Psoas muscle (tissue), 7 donors: ENCODE measurements at regions not wholly inside any gene's neighbourhood (a gene's known extent, or its start where the extent isn't known, plus 50 kb on each side); places are given as distances from the start of the nearest gene placed in this dataset.

Source experiments
- ATAC-seq, 4 donors: fragments of 200-7000 bp; cut with Tn5 transposase; one replicate each; pipeline ENCODE4 v1.9.1; 2020; ENCODE audit warnings: moderate library complexity in 3 of 4, mild to moderate bottlenecking in 2 of 4
- DNase-seq, 2 donors: peaks; one replicate each; pipeline ENCODE4 v3.0.0-alpha.2; 2020
- H3K27ac ChIP-seq: fragments of 200-600 bp; one replicate; pipeline ENCODE4 v1.8.0; 2022
- H3K27me3 ChIP-seq, 3 donors: fragments of 200-600 bp in 1 of 3; one replicate each; pipeline versions ENCODE4 v1.6.1 to v1.8.0; 2013 to 2022; ENCODE audit warnings: low read length in 2 of 3, mild to moderate bottlenecking in 2 of 3, moderate library complexity in 1 of 3; ENCODE audit not compliant: insufficient read depth in 3 of 3
- H3K36me3 ChIP-seq, 2 donors: fragments of 200-600 bp in 1 of 2; one replicate each; pipeline versions ENCODE4 v1.6.1 to v1.8.0; 2013 to 2022; ENCODE audit warnings: low read depth in 1 of 2, mild to moderate bottlenecking in 1 of 2, moderate library complexity in 1 of 2; ENCODE audit not compliant: insufficient read depth in 1 of 2
- H3K4me1 ChIP-seq: fragments of 200-600 bp; one replicate; pipeline ENCODE4 v1.8.0; 2022
- H3K4me3 ChIP-seq: fragments of 200-600 bp; one replicate; pipeline ENCODE4 v1.8.0; 2022; ENCODE audit warnings: mild to moderate bottlenecking
- H3K9me3 ChIP-seq: fragments of 200-600 bp; one replicate; pipeline ENCODE4 v1.8.0; 2022
- WGBS, 3 donors: extraction: QIAGEN DNeasy Blood & Tissue Kit; methylation state at CpG; one replicate each; pipeline versions ENCODE4 v1.1.6 to v1.1.7; 2013; 5-methylcytosine and 5-hydroxymethylcytosine counted together
- intact Hi-C, 2 donors: fragments of 100-400 bp; cut with DNase I; formaldehyde crosslinking; loops; one replicate each; pipeline versions ENCODE4 v1.11.0 to v1.14.2; 2022
- TF ChIP-seq, protein P1 (sequence below): fragments of 200-600 bp; IDR thresholded peaks from one replicate; pipeline ENCODE4 v1.8.0; 2022; ENCODE audit warnings: antibody characterized with exemption
- donor health status: healthy with polysubstance abuse.
- donor health status: DM: no; HTN: no; CAD: no; lungs with moderate emphysema.
- donor health status: Bipolar disorder and iron deficiency.
- donor health status: healthy.
- donor health status: DM: yes; HTN: yes; CAD: no.
- donor health status: DM: no; HTN: no; CAD: no.
- donor health status: DM: yes; HTN: yes; CAD: no.

DNA sequence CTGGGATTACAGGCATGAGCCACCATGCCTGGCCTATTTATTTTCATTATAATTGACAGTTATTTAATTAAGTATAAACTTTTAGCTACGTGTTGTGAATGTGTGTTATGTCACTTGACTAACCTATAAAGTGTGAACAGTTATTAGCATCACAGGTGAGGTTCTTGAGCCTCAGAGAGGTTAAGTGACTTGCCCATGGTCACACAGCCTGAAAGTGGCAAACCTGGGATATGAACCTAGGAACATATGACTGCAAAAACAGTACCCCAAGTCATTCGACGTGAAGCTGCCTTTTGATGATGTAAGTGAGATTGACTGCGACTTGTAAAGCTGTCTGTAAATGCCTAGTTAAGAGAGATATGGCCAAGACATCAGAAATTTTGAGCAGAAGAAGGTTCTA lies 77.9 kb upstream of the SALL4 start:
- ATAC-seq (no peak), DNase-seq (no peak)
- no peak overlapping the region for H3K27ac ChIP-seq
- intact Hi-C loops, result no loop called here
- H3K4me1 ChIP-seq, result no peaks in the 10 kb centered on the region
- no peak overlapping the region for H3K4me3 ChIP-seq
- 82 to 85% (median 84%) methylated on average over 4 of the region's 4 CpGs for WGBS, 3 donors
- no peaks in the 10 kb centered on the region for H3K9me3 ChIP-seq
- TF ChIP-seq, protein P1, sequence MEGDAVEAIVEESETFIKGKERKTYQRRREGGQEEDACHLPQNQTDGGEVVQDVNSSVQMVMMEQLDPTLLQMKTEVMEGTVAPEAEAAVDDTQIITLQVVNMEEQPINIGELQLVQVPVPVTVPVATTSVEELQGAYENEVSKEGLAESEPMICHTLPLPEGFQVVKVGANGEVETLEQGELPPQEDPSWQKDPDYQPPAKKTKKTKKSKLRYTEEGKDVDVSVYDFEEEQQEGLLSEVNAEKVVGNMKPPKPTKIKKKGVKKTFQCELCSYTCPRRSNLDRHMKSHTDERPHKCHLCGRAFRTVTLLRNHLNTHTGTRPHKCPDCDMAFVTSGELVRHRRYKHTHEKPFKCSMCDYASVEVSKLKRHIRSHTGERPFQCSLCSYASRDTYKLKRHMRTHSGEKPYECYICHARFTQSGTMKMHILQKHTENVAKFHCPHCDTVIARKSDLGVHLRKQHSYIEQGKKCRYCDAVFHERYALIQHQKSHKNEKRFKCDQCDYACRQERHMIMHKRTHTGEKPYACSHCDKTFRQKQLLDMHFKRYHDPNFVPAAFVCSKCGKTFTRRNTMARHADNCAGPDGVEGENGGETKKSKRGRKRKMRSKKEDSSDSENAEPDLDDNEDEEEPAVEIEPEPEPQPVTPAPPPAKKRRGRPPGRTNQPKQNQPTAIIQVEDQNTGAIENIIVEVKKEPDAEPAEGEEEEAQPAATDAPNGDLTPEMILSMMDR, result no peak
- peaks cover 0 to 3% (median 0%) of the 10 kb centered on the region in 3 donors for H3K27me3 ChIP-seq
- no peaks in the 10 kb centered on the region for H3K36me3 ChIP-seq

DNA sequence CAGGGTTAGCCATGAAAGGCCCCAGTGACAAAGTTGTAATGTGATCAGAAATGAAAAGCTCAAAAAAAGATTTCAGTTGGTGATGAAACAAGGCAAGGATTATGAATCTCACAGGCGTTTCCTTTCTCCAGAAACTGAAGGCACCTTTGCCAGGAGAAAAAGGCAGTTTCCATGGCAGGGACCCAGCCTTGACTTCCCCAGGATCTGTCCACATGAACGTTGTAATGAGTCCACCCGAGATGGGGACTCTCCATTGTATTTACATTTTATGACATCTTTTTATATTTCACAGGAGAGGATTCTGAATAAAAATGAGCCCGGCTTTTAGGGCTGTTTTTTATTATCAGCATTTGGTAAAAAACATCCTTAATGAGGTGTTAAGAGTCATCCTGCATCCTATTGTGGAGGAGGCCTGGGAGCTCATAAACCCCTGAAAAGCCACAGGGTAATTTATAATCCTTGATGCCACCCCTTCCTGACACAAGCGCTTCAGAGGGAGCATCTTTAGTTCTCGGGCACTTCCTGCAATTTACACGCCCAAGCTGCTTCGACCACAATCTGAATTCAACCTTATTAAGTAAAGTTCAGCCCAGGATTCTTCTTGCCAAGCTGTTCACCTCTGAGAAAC lies 74.1 kb upstream of the SALL4 start:
- TF ChIP-seq, protein P1, result no peak
- Histone ChIP-seq H3K27ac (no peak overlapping the region), H3K36me3 (no peaks in the 10 kb centered on the region), H3K27me3 (peaks cover 0 to 3% (median 0%) of the 10 kb centered on the region in 3 donors), H3K4me1 (no peaks in the 10 kb centered on the region), H3K9me3 (no peaks in the 10 kb centered on the region), H3K4me3 (no peak overlapping the region)
- intact Hi-C loops, result no loop called here
- WGBS, 3 donors, result 19 to 22% (median 21%) methylated on average over 8 of the region's 8 CpGs
- no peak for DNase-seq
- ATAC-seq, result no peak

DNA sequence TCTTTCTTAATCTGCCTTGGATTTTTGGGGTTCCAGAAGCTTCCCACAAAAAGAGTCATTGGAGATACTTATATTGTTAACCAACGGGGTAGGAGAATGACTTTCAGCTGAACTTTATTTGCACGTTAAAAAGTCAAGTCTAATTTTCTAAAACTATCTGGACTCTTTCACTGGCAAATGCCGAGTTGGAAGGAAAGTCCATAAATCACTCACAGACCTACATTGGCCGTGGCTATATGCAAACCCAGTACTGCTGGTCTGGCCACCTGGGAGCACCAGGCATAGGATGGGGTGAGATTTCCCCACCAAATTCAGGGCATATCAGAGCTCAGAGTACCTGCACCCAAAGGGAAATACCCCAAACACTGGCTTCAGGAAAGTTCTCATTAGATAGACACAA lies 71.3 kb upstream of the SALL4 start:
- TF ChIP-seq, protein P1, result no peak
- WGBS, 3 donors, result 28 to 34% (median 29%) methylated on average over 4 of the region's 4 CpGs
- DNase-seq, result no peak
- Histone ChIP-seq H3K36me3 (no peaks in the 10 kb centered on the region), H3K27me3 (no peaks in the 10 kb centered on the region), H3K4me1 (no peaks in the 10 kb centered on the region), H3K9me3 (no peaks in the 10 kb centered on the region), H3K4me3 (no peak overlapping the region), H3K27ac (no peak overlapping the region)
- no peak for ATAC-seq
- intact Hi-C loops, result no loop called here

DNA sequence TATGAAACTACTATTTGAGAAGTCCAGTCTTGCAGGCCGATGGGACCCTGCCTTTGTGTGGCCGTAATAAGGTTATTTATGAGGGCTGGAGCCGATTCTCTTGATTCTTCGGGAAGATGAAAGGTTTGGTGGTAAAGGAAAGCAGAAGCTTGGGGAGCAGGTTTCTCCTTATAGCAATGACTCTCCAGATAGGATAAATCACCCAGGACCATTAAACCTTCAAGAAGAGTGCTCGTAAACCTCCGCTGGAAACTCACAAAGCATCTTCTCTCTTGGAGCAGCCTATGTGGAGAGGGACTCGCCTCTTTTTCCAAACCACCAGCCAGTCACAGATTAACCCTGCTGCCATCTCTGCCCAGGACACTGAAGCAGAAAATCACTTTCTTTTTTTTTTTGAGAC lies 69.6 kb upstream of the SALL4 start:
- H3K9me3 ChIP-seq, result no peaks in the 10 kb centered on the region
- H3K27me3 ChIP-seq, result no peaks in the 10 kb centered on the region
- no peak for DNase-seq
- intact Hi-C loops, result no loop called here
- 21 to 30% (median 27%) methylated on average over 7 of the region's 7 CpGs for WGBS, 3 donors
- H3K27ac ChIP-seq, result no peak overlapping the region
- H3K4me3 ChIP-seq, result no peak overlapping the region
- ATAC-seq, result no peak
- H3K36me3 ChIP-seq, result no peaks in the 10 kb centered on the region
- TF ChIP-seq, protein P1, result no peak
- no peaks in the 10 kb centered on the region for H3K4me1 ChIP-seq

DNA sequence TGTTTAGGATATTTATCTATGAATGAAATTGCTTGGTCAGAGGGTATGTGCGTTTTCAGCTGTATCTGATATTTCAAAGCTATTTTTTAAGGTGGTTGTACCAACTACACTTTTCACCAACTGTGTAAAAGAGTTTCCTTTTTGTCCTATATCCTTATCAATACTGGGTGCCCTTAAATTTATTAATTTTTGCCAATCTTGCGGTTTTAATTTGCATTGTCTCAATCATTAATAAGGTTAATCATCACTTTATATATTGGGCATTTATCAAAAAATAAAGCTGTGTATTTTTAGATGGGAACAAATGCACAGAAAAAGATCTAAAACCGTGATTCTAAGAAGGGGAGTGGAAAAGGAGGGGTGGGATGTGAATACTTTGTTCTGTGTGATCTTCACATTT lies 66.7 kb upstream of the SALL4 start:
- Histone ChIP-seq H3K4me3 (no peak overlapping the region), H3K36me3 (no peaks in the 10 kb centered on the region), H3K9me3 (no peaks in the 10 kb centered on the region), H3K4me1 (no peaks in the 10 kb centered on the region), H3K27ac (no peak overlapping the region), H3K27me3 (no peaks in the 10 kb centered on the region)
- TF ChIP-seq, protein P1, result no peak
- 76 to 81% (median 81%) methylated on average over 3 of the region's 3 CpGs for WGBS, 3 donors
- no peak for DNase-seq
- intact Hi-C loops, result no loop called here
- no peak for ATAC-seq
